ENCODE measurements at regions not wholly inside any gene's neighbourhood (a gene's known extent, or its start where the extent isn't known, plus 50 kb on each side); places are given as distances from the start of the nearest gene placed in this dataset.
"Not testable (repeated sequence)": the region's sequence is repeated elsewhere in the genome, so short reads cannot be mapped to it uniquely, and the experiment has no call there.

DNA sequence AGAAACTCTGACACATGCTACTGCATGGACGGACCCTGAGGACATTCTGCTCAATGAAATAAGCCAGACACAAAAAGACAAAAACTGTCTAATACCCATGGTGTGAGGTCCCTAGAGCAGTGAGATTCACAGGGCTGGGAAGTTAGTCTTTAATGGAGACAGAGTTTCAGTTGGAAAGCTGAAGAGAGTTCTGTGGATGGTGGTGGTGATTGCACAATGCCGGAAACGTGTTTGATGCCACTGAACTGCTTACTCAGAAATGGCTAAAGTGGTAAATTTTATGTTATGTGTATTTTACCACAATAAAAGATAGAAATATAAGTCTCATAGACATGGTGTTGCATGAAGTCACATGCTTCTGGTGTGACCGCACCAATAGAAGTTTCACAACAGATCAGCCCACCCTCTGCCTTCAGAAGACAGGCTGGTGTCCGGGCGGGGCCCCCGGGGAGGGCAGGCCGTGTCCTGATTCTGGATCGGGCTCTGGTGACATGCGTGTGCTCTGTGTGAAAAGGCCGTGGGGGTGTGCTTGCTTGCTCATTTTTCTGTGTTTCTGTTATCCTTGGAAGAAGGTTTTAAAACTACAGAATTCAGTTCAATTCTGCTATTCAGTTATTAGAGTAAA is 108.5 kb upstream of the ZNF469 start:
- DNase-seq, result not testable (repeated sequence)

DNA sequence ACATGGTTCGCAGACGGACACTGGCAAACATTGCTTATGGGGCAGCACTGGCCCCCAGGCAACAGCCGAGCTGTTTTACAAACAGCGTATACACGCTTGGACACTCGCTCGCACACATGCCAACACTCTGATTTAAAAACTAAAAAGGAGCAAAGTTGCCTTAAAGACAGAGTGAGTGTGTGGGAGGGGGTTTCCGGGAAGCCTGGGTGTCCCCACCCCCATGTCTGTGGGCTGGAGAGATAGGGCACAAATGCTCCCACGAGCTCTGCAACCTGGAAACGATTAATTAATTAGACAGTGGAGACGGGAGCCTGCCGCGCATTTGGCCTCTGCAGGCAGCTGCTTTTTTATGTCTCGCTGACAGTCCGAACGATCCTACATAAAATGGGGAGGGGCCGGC is 107.9 kb upstream of the ZNF469 start:
- no peak for DNase-seq

DNA sequence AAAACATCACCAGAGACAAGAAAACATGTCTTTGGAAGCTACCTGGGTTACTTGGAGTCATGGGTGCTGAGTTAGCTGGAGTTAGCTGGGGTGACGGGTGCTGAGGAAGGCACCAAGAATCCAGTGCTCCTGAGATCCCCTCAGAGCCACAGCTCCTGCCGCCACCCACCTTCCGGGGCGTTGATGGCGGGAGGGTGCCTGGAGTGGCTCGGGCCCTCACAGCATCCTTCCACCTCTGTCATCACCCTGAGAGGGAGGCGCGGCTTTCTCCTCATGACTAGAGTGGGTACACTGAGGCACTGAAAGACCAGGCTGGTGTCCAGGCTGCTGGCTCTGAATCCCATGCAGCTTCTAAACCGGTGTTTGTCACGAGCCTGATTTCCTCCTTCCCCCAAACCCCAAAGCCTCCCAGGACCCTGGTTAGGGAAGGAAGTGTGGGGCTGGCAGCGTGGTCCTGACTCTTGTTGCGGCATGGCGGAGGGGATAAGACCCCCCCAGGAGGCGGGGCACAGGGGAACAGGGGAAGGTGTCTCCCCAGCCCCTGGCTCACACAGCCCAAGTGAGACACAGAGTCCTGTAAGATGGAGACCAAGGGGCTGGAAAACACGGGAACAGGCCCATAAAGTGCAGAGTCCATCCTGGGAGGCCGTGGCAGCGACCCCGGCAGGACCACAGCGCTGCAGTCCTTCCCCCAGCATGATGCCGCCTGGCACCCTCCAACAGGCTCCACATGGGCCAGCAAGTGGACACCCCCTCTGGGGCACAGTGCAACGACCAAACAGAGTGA is 107.2 kb upstream of the ZNF469 start:
- DNase-seq, result not testable (repeated sequence)

DNA sequence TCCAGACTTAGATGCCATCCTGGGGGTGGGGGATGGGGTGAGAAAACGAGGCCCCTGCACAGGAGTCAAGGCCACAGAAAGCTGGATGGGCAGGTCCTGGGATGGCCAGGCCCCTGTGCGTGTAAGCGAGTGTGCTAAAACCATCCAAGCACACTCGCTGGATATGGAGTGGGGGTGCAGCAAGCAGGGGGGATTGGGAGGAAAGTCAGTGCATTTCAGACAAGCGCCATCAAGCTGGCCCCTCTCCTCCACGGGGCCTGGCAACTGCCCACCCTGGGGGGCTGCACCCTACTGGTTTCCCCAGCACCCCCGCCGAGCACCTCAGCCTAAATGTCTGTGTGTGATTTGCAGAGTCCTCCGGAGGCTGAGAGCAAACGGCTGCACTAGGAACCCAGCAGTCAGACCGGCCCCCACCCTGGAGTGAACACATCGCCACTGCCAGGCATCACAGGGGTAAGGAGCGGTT is 106.6 kb upstream of the ZNF469 start:
- DNase-seq, result not testable (repeated sequence)

DNA sequence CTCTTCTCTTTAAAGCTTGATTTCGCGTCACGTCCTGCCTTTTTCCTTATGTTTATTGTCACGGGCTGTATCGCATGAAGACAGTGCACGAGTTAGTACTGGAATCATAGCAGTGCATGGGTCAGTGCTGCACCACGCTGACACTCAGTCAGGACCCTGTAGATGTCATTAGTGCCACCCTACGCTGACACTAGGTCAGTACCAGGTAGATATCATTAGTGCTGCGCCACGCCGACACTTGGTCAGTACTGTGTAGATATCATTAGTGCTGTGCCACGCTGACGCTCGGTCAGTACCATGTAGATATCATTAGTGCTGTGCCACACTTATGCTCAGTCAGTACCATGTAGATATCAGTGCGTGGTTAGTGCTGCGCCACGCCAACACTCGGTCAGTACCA is 106.2 kb upstream of the ZNF469 start:
- DNase-seq, result no peak

DNA sequence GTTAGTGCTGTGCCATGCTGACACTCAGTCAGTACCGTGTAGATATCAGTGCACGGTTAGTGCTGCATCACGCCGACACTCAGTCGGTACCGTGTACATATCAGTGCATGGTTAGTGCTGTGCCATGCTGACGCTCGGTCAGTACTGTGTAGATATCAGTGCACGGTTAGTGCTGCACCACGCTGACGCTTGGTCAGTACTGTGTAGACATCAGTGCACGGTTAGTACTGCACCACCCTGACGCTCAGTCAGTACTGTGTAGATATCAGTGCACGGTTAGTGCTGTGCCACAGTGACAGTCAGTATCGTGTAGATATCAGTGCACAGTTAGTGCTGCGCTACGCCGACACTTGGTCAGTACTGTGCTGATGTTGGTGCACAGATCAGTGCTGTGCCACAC is 102.8 kb upstream of the ZNF469 start:
- DNase-seq, result no peak

DNA sequence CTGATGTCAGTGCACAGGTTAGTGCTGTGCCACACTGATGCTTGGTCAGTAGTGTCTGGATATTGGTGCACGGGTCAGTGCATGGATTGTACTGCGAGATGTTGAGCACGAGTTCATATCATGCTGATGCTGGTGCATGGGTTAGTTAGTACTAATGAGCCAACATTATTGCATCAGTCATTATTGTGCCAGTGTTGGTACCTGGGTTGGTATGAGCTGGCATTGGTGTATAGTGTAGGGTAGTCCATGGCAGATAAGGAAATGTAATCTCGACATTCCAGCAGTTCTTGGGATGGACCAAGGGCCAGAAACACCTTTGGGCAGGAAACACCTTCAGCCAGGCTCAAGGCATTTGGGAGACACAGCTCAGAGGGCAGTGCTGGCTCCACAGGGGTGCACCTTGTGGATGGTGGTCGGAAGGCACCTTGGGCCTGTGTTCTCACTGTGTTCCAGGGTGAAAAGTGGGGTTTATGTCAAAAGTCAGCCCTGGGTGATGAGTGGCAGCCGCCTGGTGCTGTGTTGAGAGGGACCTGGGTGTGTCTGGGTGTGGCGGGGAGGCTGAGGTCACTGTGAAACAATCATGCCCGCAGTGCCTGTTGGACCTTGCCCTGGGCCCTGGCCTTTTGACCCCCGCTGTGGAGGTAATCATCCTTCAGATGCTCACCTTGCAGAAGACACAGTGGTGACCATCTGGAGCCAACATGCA is 100.7 kb upstream of the ZNF469 start:
- no peak for DNase-seq

DNA sequence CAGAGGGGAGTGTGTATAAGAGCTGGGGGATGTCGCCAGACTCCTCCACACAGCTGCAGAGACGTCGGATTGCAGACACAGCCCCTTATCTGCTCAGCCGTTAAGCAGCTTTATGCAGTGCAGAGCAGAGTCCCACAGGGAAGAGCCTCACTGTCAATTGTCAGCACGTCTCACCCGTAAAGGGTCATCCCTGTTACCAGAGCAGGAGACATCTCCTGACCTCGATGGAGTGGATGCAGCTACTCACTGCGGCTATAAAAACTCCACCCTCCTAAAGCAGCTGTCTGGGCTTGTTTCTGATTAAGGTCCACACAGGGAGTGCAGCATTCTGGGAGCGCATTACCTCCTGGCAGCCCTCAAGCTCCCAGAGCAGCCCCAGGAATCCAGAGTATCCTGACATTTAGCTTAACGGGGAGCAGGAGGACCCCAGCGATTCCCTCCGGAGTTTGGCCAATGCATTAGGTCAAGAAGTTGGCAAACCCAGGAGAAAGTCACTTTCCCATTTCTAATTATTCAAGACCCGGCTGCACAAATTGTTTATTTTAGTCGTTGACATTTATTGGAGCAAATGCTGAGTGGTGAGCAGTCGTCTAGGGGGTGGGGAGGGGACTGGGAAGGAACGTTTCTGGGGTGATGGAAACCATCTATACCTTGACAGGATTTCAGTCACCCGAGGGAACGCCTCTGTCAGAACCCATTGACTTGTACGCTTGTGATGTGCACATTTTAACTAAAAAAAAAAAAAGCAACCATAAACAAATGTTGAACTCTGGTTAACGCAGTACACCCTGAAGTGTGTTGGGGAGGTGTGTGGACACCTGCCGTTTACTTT is 100.0 kb upstream of the ZNF469 start:
- DNase-seq, result no peak

DNA sequence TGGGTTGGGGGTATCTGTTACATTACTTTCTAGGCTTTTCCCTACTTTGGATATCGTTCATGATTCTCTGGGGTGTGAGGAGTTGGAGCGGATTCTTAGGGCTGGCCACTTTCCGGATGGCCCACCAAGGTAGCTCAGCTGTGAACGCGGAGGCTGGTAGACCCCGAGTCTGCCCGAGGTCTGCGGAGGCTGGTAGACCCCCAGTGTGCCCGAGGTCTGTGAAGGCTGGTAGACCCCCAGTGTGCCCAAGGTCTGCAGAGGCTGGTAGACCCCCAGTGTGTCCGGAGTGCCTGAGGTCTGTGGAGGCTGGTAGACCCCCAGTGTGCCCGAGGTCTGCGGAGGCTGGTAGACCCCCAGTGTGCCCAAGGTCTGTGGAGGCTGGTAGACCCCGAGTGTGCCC is 99.2 kb upstream of the ZNF469 start:
- no peak for DNase-seq

DNA sequence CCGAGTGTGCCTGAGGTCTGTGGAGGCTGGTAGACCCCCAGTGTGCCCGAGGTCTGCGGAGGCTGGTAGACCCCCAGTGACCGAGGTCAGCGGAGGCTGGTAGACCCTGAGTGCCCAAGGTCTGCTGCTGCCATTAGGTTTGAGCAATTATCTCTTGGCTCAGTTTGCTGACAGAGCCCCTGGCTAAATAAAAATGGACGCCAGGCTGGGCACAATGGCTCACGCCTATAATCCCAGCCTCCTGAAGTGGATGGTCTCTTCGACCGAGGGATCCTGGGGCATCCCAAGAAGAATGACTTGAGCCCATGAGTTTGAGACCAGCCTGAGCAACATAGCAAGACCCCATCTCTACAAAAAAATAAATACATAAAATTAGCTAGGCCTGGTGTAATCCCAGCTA is 98.7 kb upstream of the ZNF469 start:
- no peak for DNase-seq

DNA sequence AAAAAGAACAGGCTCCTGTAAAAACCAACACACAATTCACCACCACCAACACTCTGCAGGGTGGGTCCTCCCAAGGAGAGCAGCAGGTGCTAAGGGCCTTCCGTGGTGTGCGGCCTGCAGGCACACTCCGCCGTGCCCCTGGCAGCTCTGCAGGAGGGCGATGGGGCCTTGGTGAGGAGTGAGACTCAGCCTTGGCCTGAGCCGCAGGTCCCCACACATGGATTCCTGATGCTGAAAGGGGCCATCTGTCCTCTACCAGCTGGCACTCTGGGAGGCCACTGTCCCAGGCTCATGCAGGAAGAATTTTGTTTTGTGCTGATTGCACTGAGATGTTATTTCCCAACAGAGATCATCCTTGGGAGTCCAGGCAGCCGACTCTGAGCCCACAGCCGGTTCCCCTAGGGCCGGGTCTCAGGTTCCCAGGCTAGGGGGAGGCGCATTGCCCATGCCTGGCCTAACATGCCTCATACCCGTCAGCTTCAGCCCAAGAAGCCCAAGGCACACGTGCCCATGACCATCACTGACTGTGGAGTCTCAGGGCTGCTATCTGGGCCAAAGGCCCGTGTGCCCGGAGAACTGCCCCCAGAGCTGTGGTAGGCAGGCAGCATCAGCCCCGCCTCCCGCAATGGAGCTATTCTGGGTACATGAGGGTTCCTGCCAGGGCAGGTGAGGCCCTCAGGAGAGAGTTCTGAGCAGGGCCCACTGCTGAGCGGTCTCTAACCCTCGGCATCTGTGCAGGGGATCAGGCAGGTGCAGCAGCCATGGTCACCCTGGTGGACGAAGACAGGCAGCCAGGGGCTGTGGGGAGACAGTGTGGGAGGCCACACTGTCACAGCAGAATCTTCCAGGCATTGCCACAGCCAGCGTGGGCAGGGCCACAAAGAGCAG is 97.9 kb upstream of the ZNF469 start:
- DNase-seq, result no peak

DNA sequence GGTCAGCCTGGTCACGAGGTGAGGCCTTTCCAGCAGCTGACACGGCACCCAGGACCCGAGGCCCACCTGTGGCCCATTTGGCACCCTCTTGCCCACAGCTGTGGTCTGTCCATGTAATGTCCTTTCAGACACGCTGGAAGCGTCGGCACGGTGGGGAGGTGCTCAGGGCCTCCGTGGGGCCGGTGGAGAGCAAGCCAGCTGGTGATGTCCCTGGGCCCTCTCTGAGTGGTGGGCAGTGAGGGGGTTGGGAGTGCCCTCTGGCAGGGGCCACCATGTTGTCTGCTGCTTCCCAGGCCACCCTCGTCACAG is 97.3 kb upstream of the ZNF469 start:
- DNase-seq, result no peak

DNA sequence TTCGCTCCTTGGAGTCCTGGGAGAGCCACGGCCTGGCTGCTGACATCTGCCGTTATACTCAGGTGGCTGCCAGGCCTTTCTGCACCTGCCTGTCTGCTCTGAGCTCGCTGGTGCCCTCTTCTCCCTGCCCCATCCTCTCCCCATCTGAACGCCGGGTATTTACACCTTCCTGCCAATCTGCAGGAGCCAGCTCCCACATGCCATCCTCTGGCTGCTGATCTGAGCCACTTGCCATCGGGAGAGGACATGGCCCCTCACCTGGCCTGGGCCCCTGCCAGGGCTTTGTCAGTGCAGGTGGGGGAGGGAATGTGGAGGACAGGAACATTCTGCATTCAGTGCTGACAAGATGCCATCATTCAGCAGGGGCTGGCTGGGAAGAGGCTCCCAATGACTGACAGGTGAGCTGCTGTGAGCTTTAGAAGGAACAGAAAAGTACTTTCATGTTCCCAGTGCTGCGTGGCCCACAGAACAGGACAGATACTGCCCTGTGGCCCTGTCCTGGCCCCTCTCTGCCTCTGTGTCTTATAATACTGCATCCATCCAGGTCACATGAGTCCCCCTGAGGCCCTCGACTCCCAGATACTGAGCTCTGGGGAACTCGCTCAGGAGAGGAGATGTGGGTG is 96.3 kb upstream of the ZNF469 start:
- DNase-seq, result no peak

DNA sequence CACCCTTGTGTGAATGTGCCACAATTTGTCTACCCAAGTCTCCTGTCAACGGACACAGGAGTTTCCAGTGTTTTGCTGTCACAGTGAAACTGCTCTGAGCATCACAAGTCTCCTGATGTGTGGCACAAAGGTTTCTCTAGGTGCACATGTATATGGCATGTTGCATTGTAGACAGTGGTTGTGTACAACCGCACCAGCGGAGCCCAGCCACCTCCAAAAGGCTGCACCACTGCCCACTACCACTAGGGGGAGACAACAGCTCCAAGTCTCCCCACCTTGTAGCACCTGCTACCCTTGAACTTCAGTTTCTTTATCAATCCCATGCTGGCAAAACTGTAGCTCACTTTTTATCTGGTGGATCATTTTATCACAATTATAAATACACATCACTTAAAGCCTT is 95.5 kb upstream of the ZNF469 start:
- DNase-seq, result peak; percentile 66

DNA sequence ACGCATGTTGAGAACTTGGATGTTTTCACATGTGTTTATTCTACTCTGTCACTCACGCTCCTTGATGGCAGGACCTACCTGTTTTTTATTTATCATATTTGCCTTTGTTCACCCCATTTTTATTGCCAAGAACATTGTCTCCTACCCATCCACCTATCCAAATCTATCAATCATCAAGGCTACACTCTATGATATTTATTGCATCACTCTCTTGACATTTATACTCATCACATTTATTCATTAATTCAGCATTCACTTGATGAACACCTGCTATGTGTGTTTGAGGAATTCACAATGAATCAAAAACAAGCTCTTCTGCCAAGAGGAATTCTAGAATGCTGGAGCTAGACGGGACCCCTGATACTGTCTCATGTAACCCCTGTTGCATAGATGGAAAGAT is 94.5 kb upstream of the ZNF469 start:
- DNase-seq, result no peak

DNA sequence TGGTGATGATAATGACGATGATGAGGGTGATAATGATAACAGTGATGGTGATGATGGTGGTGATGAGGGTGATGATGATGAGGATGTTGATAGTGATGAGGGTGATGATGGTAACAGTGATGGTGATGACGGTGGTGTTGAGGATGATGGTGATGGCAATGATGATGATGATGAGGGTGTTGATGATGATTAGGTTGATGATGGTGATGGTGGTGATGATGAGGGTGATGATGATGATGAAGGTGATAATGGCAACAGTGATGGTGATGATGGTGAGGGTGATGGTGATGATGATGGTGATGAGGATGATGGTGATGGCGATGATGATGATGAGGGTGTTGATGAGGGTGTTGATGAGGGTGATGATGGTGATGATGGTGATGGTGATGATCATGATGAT is 93.8 kb upstream of the ZNF469 start:
- DNase-seq, result no peak

DNA sequence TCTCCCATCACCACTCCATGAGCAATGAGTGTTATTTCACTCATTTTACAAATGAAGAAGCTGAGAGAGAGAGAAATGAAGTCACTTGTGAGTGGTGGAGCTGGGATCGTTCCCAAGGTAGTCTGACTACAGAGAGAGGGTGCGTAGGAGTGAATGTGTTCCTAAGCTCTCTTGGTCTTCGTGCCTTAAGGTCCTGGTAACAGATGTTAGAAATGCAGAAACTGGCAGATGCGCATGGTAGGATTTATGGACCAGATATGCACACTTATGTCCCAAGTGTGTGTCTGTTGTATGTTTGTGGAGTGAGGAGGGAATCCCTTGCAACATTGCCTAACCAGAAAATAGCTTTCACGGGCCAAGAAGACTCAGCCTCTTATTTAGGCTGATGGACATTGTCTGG is 93.2 kb upstream of the ZNF469 start:
- DNase-seq, result no peak

DNA sequence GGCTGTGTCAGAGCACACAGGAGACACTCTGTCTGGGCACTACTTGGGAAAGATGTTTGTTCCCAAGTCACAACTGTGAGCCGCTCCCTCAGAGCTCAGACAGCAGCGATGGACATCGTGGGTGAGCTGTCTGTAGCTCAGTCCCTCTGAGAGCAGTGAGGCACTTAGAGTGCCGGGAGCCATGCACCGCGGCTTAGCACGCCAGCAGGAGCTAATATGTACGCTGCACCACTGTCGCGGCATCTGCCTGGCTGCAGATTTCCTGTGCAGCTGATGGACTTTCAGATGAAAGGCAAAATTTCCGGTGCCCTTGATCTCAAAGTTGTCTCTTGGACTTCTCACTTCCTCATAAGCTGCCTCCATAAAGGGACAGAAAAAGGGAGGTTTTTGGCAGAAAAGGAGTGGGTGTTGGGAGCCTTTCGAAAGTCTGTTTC is 92.8 kb upstream of the ZNF469 start:
- DNase-seq, result no peak

DNA sequence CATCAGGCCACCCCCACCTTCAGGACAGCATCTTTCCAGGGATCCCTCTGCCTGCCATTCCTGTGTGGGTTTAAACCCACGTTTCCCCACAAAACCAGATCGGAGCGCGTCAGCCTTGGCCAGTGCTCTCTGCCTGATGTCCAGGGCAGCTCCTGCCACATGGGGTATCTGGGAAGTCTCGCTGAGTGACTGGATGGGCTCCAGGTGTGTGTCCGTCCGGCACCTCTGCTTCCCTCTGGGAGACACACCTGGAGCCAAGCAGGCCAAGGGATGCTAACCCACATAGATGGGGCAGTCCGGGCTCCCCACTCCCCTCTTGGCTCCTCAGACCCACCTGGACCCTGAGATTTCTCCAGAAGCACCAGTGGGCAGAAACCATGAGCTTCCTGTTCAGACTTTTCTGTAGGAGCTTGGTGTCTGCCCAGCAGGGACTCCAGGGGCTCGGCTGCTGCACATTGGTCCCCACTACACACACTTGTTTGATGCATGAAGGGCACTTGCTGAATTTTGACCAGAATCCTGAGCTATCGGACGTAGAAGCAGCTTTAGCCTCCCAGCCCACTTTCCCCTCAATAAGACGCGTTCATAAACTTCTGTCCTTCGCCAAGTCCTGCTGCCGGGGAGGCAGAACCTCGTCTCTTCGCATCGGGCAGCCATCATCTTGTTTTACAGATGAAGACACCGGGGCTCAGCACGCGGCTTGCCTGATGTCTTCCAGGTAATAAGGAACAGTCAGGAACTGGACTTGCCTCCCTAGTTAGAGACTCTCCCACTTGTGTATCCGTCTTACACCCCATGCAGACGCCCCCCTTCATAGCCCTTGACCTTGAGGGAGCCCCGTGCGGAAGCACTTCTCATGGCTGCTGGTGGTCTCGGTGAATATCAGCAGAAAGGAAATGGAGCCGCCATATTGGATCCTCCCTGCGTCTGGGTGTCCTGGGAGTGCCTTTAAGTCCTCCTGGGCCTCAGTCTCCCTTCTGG is 91.6 kb upstream of the ZNF469 start:
- no peak for DNase-seq

All from activated CD8-positive, alpha-beta memory T cell treated with anti-CD3 and anti-CD28 coated beads, Interleukin-2, amount 50 U/mL, for 48 hours (primary cell).